GM21576 (cell line): ENCODE measurements at regions not wholly inside any gene's neighbourhood (a gene's known extent, or its start where the extent isn't known, plus 50 kb on each side); places are given as distances from the start of the nearest gene placed in this dataset.
A peak's percentile ranks its signal among the peaks of the same experiment; 100 is the strongest.

ENCODE experiments used
- ATAC-seq: cut with Tn5 transposase; IDR thresholded peaks from one replicate; pipeline ENCODE4 v1.9.1; 2021; ENCODE audit warnings: mild to moderate bottlenecking, moderate library complexity; ENCODE audit not compliant: unreplicated experiment

GRCh38 chr4:11002961-11003360 is 318.4 kb upstream of the CLNK start:
- no peak for ATAC-seq

- no peak for ATAC-seq
Measured at GRCh38 chr4:10998846-10999245, 314.3 kb upstream of the CLNK start.

- no peak for ATAC-seq
Measured at GRCh38 chr4:10984815-10985214, 300.2 kb upstream of the CLNK start.

GRCh38 chr4:10983885-10984640 is 299.5 kb upstream of the CLNK start:
- ATAC-seq = no peak

- ATAC-seq = peak; percentile 78
Measured at GRCh38 chr4:10983268-10983667, 298.7 kb upstream of the CLNK start.

GRCh38 chr4:10982305-10982704 is 297.7 kb upstream of the CLNK start:
- no peak for ATAC-seq

GRCh38 chr4:10981576-10981975 is 297.0 kb upstream of the CLNK start:
- no peak for ATAC-seq

- ATAC-seq = no peak
Measured at GRCh38 chr4:10981096-10981495, 296.5 kb upstream of the CLNK start.

GRCh38 chr4:10979032-10979431 is 294.5 kb upstream of the CLNK start:
- no peak for ATAC-seq

GRCh38 chr4:10977534-10977933 is 293.0 kb upstream of the CLNK start:
- peak; percentile 88 for ATAC-seq

GRCh38 chr4:10974371-10974770 is 289.8 kb upstream of the CLNK start:
- ATAC-seq = no peak

- no peak for ATAC-seq
Measured at GRCh38 chr4:10973686-10974085, 289.1 kb upstream of the CLNK start.

- ATAC-seq = no peak
Measured at GRCh38 chr4:10971800-10972401, 287.3 kb upstream of the CLNK start.

- no peak for ATAC-seq
Measured at GRCh38 chr4:10965196-10965595, 280.6 kb upstream of the CLNK start.

- no peak for ATAC-seq
Measured at GRCh38 chr4:10963958-10964703, 279.6 kb upstream of the CLNK start.

GRCh38 chr4:10963241-10963640 is 278.7 kb upstream of the CLNK start:
- no peak for ATAC-seq

- ATAC-seq = no peak
Measured at GRCh38 chr4:10962246-10962645, 277.7 kb upstream of the CLNK start.

- no peak for ATAC-seq
Measured at GRCh38 chr4:10960389-10960788, 275.8 kb upstream of the CLNK start.

GRCh38 chr4:10959586-10959985 is 275.0 kb upstream of the CLNK start:
- no peak for ATAC-seq

- ATAC-seq = no peak
Measured at GRCh38 chr4:10958226-10958856, 273.8 kb upstream of the CLNK start.

- ATAC-seq = no peak
Measured at GRCh38 chr4:10951306-10951705, 266.7 kb upstream of the CLNK start.
